ENCODE measurements at regions not wholly inside any gene's neighbourhood (a gene's known extent, or its start where the extent isn't known, plus 50 kb on each side); places are given as distances from the start of the nearest gene placed in this dataset.

DNA sequence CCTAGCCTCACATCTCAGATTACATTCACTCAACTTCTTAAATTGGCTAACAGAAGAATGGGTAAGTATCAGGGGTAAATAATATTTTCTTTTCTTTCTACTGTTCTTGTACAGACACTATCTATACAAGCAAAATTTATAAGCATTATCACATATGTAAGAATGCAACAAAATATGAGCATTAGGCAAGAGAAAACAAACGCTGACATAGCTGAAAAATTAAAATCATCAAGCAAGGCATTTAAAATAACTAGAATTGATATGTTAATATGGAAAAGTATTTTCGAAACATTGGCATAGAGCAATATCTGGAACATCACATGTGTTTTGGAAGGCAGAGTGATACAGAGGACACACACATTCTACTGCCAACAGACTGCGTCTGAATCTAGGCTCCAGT is 1175.3 kb upstream of the LRRN3 start:
- TF ChIP-seq GATA2 (IDR thresholded peaks at IDR 0.05; ENCODE audit: low read depth, low read length) = no peak
- no peak for TF ChIP-seq GATA3 (IDR thresholded peaks at IDR 0.05; ENCODE audit: low read depth, low read length)

Data from SH-SY5Y (cell line).